Naive thymus-derived CD4-positive, alpha-beta T cell (primary cell): ENCODE measurements at regions not wholly inside any gene's neighbourhood (a gene's known extent, or its start where the extent isn't known, plus 50 kb on each side); places are given as distances from the start of the nearest gene placed in this dataset.

ENCODE experiments used
- ATAC-seq: fragments of 150-1000 bp; cut with Tn5 transposase; 2 replicates; pipeline ENCODE4 v1.10.0; 2021; ENCODE audit warnings: mild to moderate bottlenecking, moderate library complexity
- CTCF ChIA-PET: fragments of 350-600 bp; sonication (Branson Sonifier 250); formaldehyde crosslinking; loops from one replicate; lab custom pipeline; 2021; ENCODE audit warnings: antibody characterized with exemption; lab: Charles Lee
- POLR2A ChIA-PET: fragments of 350-600 bp; sonication (Branson Sonifier 250); formaldehyde crosslinking; loops from one replicate; lab custom pipeline; 2021; ENCODE audit warnings: antibody characterized with exemption, inconsistent platforms; lab: Charles Lee
- DNase-seq, 9 donors: peaks; one replicate each; pipeline versions ENCODE4 v3.0.0 to v3.0.0-alpha.2; 2020 to 2022; ENCODE audit warnings: mixed read lengths in 1 of 9
- H3K27ac ChIP-seq: one replicate; pipeline ENCODE4 v1.7.0; 2013; ENCODE audit warnings: mild to moderate bottlenecking, low read depth, low read length, moderate library complexity
- H3K27me3 ChIP-seq, 2 donors: one replicate each; pipeline ENCODE4 v1.7.0; 2013; ENCODE audit warnings: low read length in 2 of 2, mild to moderate bottlenecking in 2 of 2, moderate library complexity in 2 of 2; ENCODE audit not compliant: control insufficient read depth in 2 of 2, insufficient read depth in 2 of 2
- H3K36me3 ChIP-seq, 3 experiments: 1 replicate in 2 of 3; 2 replicates in 1 of 3; pipeline ENCODE4 v1.7.0; 2013; ENCODE audit warnings: low read length in 3 of 3, mild to moderate bottlenecking in 3 of 3, moderate library complexity in 1 of 3; ENCODE audit not compliant: insufficient read depth in 3 of 3, control insufficient read depth in 2 of 3
- H3K4me1 ChIP-seq, 2 donors: one replicate each; pipeline ENCODE4 v1.7.0; 2013; ENCODE audit warnings: low read length in 2 of 2, mild to moderate bottlenecking in 2 of 2, moderate library complexity in 1 of 2; ENCODE audit not compliant: control insufficient read depth in 2 of 2, insufficient read depth in 2 of 2
- H3K4me3 ChIP-seq: 2 replicates; pipeline ENCODE4 v1.7.0; 2013; ENCODE audit warnings: mild to moderate bottlenecking, low read length
- H3K9me3 ChIP-seq, 3 experiments: 1 replicate in 2 of 3; 2 replicates in 1 of 3; pipeline ENCODE4 v1.7.0; 2013; ENCODE audit warnings: low read length in 3 of 3; ENCODE audit not compliant: control insufficient read depth in 2 of 3
- H3K27ac Mint-ChIP-seq, 9 donors: one replicate each; pipeline ENCODE4 v1.8.0; 2020 to 2022; ENCODE audit warnings: mixed read lengths in 9 of 9, mild to moderate bottlenecking in 8 of 9, moderate library complexity in 5 of 9, inconsistent platforms in 2 of 9
- H3K27me3 Mint-ChIP-seq, 5 donors: one replicate each; pipeline ENCODE4 v1.8.0; 2021 to 2022; ENCODE audit warnings: mixed read lengths in 5 of 5, mild to moderate bottlenecking in 1 of 5
- H3K36me3 Mint-ChIP-seq, 5 donors: one replicate each; pipeline ENCODE4 v1.8.0; 2020 to 2022; ENCODE audit warnings: mixed read lengths in 5 of 5, mild to moderate bottlenecking in 3 of 5, inconsistent platforms in 1 of 5
- H3K4me1 Mint-ChIP-seq, 7 donors: one replicate each; pipeline ENCODE4 v1.8.0; 2020 to 2022; ENCODE audit warnings: mixed read lengths in 7 of 7, mild to moderate bottlenecking in 3 of 7, inconsistent platforms in 1 of 7
- H3K4me3 Mint-ChIP-seq, 10 donors: one replicate each; pipeline ENCODE4 v1.8.0; 2020 to 2022; ENCODE audit warnings: mild to moderate bottlenecking in 10 of 10, mixed read lengths in 10 of 10, moderate library complexity in 6 of 10, inconsistent platforms in 2 of 10
- H3K9me3 Mint-ChIP-seq, 11 donors: one replicate each; pipeline ENCODE4 v1.8.0; 2020 to 2022; ENCODE audit warnings: mixed read lengths in 11 of 11, mild to moderate bottlenecking in 4 of 11, inconsistent platforms in 1 of 11, moderate library complexity in 1 of 11
- intact Hi-C, 2 donors: fragments of 100-400 bp; cut with micrococcal nuclease; formaldehyde crosslinking; loops; one replicate each; pipeline ENCODE4 v1.15.1; 2023

- H3K27me3 Mint-ChIP-seq = no peaks in the 10 kb centered on the region
- CTCF ChIA-PET = no interaction called here
Measured at GRCh38 chr6:23323897-23324296, 754.5 kb downstream of the HDGFL1 start.

GRCh38 chr6:23325065-23325464 lies 755.7 kb downstream of the HDGFL1 start:
- ChIA-PET POLR2A (no interaction called here), CTCF (no interaction called here)
- no peak for ATAC-seq
- Histone ChIP-seq H3K27ac (no peak overlapping the region), H3K9me3 (no peaks in the 10 kb centered on the region), H3K4me1 (no peaks in the 10 kb centered on the region), H3K27me3 (no peaks in the 10 kb centered on the region), H3K36me3 (no peaks in the 10 kb centered on the region), H3K4me3 (no peak overlapping the region)
- no peak for DNase-seq
- intact Hi-C loops = no loop called here
- H3K27ac Mint-ChIP-seq = no peak overlapping the region
- H3K4me1 Mint-ChIP-seq = peaks cover 0 to 2% (median 0%) of the 10 kb centered on the region in 7 donors
- H3K36me3 Mint-ChIP-seq = no peaks in the 10 kb centered on the region
- H3K9me3 Mint-ChIP-seq = peaks cover 0 to 8% (median 0%) of the 10 kb centered on the region in 11 donors
- no peaks in the 10 kb centered on the region for H3K27me3 Mint-ChIP-seq
- no peak overlapping the region for H3K4me3 Mint-ChIP-seq

More at GRCh38 chr6:23323897-23324296, 754.5 kb downstream of the HDGFL1 start:
- no peaks in the 10 kb centered on the region for H3K36me3 Mint-ChIP-seq
- no peaks in the 10 kb centered on the region for H3K27me3 ChIP-seq
- H3K4me1 Mint-ChIP-seq = peaks cover 0 to 2% (median 0%) of the 10 kb centered on the region in 7 donors
- H3K27ac ChIP-seq = no peak overlapping the region
- POLR2A ChIA-PET = no interaction called here
- DNase-seq (no peak), ATAC-seq (no peak)
- H3K36me3 ChIP-seq = no peaks in the 10 kb centered on the region
- peaks cover 0 to 8% (median 0%) of the 10 kb centered on the region in 11 donors for H3K9me3 Mint-ChIP-seq
- H3K9me3 ChIP-seq = no peaks in the 10 kb centered on the region
- no peak overlapping the region for H3K27ac Mint-ChIP-seq
- H3K4me3 Mint-ChIP-seq = no peak overlapping the region
- no peak overlapping the region for H3K4me3 ChIP-seq
- intact Hi-C loops = no loop called here
- no peaks in the 10 kb centered on the region for H3K4me1 ChIP-seq

GRCh38 chr6:23327621-23328020 lies 758.3 kb downstream of the HDGFL1 start:
- H3K9me3 ChIP-seq = no peaks in the 10 kb centered on the region
- ATAC-seq = no peak
- no peaks in the 10 kb centered on the region for H3K27me3 ChIP-seq
- Mint-ChIP-seq H3K9me3 (peaks cover 0 to 8% (median 0%) of the 10 kb centered on the region in 11 donors), H3K36me3 (no peaks in the 10 kb centered on the region), H3K27ac (no peak overlapping the region), H3K27me3 (no peaks in the 10 kb centered on the region), H3K4me1 (peaks cover 0 to 2% (median 0%) of the 10 kb centered on the region in 7 donors), H3K4me3 (no peak overlapping the region)
- H3K27ac ChIP-seq = no peak overlapping the region
- ChIA-PET CTCF (no interaction called here), POLR2A (no interaction called here)
- intact Hi-C loops = no loop called here
- H3K36me3 ChIP-seq = no peaks in the 10 kb centered on the region
- DNase-seq = no peak
- no peaks in the 10 kb centered on the region for H3K4me1 ChIP-seq
- no peak overlapping the region for H3K4me3 ChIP-seq

GRCh38 chr6:23329086-23329485 lies 759.7 kb downstream of the HDGFL1 start:
- Mint-ChIP-seq H3K27ac (no peak overlapping the region), H3K4me3 (no peak overlapping the region), H3K9me3 (peaks cover 0 to 8% (median 0%) of the 10 kb centered on the region in 11 donors), H3K27me3 (no peaks in the 10 kb centered on the region), H3K4me1 (peaks cover 0 to 2% (median 0%) of the 10 kb centered on the region in 7 donors), H3K36me3 (no peaks in the 10 kb centered on the region)
- no peak for ATAC-seq
- intact Hi-C loops = no loop called here
- ChIA-PET CTCF (no interaction called here), POLR2A (no interaction called here)
- Histone ChIP-seq H3K36me3 (no peaks in the 10 kb centered on the region), H3K9me3 (no peaks in the 10 kb centered on the region), H3K27ac (no peak overlapping the region), H3K4me1 (no peaks in the 10 kb centered on the region), H3K4me3 (no peak overlapping the region), H3K27me3 (no peaks in the 10 kb centered on the region)
- DNase-seq = no peak

GRCh38 chr6:23330632-23331031 lies 761.3 kb downstream of the HDGFL1 start:
- Histone ChIP-seq H3K27me3 (no peaks in the 10 kb centered on the region), H3K4me1 (no peaks in the 10 kb centered on the region), H3K4me3 (no peak overlapping the region), H3K27ac (no peak overlapping the region), H3K36me3 (no peaks in the 10 kb centered on the region), H3K9me3 (no peaks in the 10 kb centered on the region)
- intact Hi-C loops = no loop called here
- Mint-ChIP-seq H3K27me3 (no peaks in the 10 kb centered on the region), H3K36me3 (no peaks in the 10 kb centered on the region), H3K4me3 (no peak overlapping the region), H3K27ac (no peak overlapping the region), H3K4me1 (peaks cover 0 to 2% (median 0%) of the 10 kb centered on the region in 7 donors), H3K9me3 (peaks cover 0 to 8% (median 0%) of the 10 kb centered on the region in 11 donors)
- DNase-seq (no peak), ATAC-seq (no peak)
- CTCF ChIA-PET = no interaction called here
- POLR2A ChIA-PET = no interaction called here

GRCh38 chr6:23334360-23334759 lies 765.0 kb downstream of the HDGFL1 start:
- no peak overlapping the region for H3K27ac Mint-ChIP-seq
- ATAC-seq (no peak), DNase-seq (no peak)
- no peak overlapping the region for H3K4me3 Mint-ChIP-seq
- no peaks in the 10 kb centered on the region for H3K27me3 Mint-ChIP-seq
- Histone ChIP-seq H3K4me3 (no peak overlapping the region), H3K9me3 (no peaks in the 10 kb centered on the region), H3K27me3 (no peaks in the 10 kb centered on the region), H3K27ac (no peak overlapping the region), H3K36me3 (no peaks in the 10 kb centered on the region), H3K4me1 (no peaks in the 10 kb centered on the region)
- no peaks in the 10 kb centered on the region for H3K4me1 Mint-ChIP-seq
- peaks cover 0 to 5% (median 0%) of the 10 kb centered on the region in 11 donors for H3K9me3 Mint-ChIP-seq
- CTCF ChIA-PET = no interaction called here
- H3K36me3 Mint-ChIP-seq = no peaks in the 10 kb centered on the region
- intact Hi-C loops = no loop called here
- POLR2A ChIA-PET = no interaction called here

- POLR2A ChIA-PET = no interaction called here
- Mint-ChIP-seq H3K27ac (no peak overlapping the region), H3K27me3 (no peaks in the 10 kb centered on the region), H3K4me1 (no peaks in the 10 kb centered on the region), H3K9me3 (peaks cover 0 to 4% (median 0%) of the 10 kb centered on the region in 11 donors), H3K4me3 (no peak overlapping the region), H3K36me3 (no peaks in the 10 kb centered on the region)
- H3K4me1 ChIP-seq = no peaks in the 10 kb centered on the region
- CTCF ChIA-PET = no interaction called here
- intact Hi-C loops = no loop called here
- H3K27ac ChIP-seq = no peak overlapping the region
- ATAC-seq = no peak
- H3K27me3 ChIP-seq = no peaks in the 10 kb centered on the region
- H3K36me3 ChIP-seq = no peaks in the 10 kb centered on the region
- no peak for DNase-seq
- H3K9me3 ChIP-seq = no peaks in the 10 kb centered on the region
- H3K4me3 ChIP-seq = no peak overlapping the region
Measured at GRCh38 chr6:23335894-23336293, 766.5 kb downstream of the HDGFL1 start.
